GM21423 (cell line): ENCODE measurements at regions not wholly inside any gene's neighbourhood (a gene's known extent, or its start where the extent isn't known, plus 50 kb on each side); places are given as distances from the start of the nearest gene placed in this dataset.

ENCODE experiments used
- ATAC-seq: cut with Tn5 transposase; IDR thresholded peaks from one replicate; pipeline ENCODE4 v1.9.1; 2021; ENCODE audit warnings: mild to moderate bottlenecking, moderate library complexity; ENCODE audit not compliant: unreplicated experiment

DNA sequence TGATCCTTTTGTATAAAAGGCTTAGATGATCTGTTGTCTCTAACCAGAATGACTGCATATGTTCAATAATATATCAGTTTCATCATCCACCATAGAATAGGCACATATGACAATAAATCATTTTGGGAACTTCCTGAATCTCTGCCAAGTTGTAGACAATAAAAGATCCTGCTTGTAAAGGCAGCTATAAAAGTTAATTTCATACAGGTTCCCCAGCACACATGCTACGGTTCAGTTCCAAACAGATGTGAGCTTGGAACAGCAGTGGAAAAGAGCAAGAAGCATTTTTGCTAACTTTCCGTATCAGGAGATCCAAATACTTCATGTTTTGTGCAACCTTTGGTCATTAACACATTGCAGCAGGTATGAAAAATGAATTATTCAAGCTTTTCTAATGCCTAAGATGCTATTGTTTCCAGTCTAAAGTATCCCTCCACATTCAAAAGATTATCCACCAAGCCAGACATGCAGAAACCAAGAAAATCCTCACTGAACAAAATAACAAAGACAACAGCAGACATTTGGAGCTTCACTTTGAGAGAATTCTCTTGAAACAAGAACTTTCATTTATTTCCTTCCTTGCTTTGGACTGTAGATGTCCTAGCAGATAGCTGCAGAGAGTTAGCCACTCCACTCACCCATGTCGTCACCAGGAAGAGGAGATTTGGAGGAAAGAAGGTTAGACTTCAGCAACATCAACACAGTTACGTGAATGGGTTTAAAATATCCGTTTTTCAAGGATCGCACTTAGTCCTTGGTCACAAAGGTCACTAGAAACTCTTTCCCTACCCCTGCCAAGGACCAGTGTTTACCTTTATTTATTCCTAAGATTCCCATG is 453.5 kb upstream of the JARID2 start:
- no peak for ATAC-seq

DNA sequence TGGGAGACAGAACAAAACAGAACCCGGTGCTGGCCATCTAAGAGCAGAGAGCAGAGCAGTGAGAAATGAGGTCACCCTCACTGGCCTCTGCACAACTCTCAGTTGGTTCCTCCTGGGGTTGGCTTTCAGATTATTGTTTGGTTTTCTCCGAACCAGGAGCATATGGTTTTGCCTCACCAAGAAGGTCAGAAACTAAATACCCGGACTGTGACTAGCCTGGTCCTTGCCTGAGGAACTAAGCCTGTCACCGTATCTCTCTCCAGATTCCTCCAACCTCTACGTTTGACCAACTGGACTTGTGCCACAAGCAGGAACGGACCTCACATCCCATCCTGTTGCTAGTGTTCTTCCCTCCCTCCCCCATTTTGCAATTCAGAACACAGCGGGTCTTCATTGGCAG is 450.4 kb upstream of the JARID2 start:
- no peak for ATAC-seq

DNA sequence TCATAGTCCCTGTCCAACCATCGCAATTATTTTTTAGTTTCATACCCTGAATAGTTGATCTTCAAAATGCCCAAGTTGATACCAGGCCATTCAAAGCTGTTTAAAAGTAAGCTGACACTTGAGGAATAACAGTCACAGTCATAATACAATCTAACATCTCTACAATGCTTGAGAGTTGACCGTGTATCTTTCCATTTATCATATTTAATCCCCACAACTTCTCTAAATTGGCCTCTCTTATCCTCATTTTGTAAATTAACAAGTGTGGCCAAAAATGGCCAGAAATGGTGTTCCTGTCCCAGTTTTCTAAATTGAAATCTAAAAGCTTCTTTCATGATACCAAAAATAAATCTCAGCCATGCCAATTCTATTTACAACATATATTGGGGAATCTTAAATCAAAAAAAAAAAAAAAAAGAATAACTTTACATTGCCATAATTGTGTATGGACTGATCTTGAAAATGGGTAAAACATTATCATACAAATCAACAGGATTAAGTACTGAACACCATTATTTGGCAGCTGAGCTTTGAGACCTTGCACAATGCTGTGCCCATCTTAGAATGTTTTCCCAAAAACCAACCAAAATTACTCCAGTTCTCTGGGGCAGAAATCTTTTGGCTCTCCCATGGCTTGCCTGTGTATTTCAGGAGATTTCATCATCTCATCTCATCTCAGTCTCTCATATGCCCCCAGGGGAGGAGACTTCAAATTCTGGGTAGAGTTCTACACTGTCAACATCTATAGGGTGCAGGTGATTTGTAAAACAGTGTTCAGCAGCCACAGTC is 448.7 kb upstream of the JARID2 start:
- no peak for ATAC-seq

DNA sequence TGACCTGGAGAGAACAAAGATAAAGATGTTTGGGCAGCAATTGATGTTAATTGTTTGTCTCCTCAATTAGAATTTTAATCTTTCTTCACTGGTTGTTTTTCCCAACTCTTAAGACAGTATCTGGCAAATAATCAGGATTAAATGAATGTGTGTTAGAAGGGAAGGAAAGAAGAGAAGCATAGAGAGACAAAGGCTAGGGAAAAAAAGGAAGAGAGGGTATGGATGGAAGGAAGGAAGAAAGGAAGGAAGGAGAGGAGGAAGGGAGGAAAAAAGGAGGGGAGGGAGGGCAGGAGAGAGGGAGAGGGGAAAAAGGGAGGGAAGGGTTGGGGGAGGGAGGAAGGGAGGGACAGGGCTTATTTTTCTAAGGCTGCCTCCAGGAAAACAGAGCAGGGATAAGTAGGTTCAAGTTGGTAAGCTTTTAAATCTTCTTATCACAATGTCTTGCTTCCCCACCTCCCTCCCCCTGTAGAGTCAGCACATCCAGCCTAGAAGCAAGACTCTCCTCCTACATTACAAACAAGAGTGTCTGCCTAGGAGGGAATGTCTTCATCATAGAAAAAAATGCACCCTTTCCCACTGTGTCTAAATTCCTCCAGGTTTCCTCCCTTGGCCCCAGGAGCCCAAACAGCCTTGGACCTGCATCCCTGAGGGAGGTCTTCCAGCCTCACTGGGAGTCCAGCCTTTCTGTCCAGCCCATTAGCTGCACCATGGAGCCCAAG is 447.8 kb upstream of the JARID2 start:
- ATAC-seq, result no peak

DNA sequence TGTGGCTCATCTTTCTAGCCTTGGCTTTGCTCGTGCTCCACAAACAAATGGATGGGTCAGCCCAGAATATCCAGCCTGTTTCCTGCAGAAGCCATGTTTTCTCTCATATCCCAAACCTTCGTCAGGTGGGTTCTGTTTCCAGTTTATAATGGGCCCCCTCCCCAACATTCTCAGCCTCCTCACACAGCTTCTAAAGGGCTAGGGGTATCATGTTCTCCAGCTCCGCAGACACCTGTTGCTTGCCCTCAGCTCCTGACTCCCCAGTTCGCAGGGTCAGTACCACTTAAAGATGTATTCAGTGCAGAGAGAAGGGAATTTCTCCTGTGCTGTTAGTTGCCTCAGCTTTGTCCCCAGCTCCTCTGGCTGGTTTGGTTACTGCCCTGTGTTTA is 447.3 kb upstream of the JARID2 start:
- ATAC-seq, result no peak

DNA sequence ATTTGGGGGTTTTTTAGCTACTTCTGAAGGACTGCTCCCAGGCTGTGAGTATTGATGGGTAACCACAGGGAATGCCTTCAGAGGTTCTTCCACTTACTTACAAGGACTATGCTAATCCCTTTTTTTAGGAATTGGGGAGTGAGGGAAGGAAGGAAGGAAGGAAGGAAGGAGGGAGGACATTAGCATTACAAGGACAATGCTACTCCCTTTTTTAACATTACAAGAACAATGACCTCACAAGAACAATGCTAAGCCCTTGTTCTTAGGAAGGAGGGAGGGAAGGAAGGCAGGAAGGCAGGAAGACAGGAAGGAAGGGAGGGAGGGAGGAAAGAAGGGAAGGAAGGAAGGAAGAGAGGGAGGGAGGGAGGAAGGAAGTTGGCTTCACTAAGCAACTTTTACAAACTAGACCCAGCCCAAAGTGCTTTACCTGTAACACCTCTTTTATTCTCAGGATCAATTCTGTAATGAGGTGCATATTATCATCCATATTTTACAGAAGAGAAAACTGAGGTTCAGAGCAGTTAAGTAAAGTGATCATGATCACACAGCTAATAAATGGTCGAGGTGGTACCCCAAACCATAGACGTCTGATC is 446.8 kb upstream of the JARID2 start:
- ATAC-seq, result no peak

DNA sequence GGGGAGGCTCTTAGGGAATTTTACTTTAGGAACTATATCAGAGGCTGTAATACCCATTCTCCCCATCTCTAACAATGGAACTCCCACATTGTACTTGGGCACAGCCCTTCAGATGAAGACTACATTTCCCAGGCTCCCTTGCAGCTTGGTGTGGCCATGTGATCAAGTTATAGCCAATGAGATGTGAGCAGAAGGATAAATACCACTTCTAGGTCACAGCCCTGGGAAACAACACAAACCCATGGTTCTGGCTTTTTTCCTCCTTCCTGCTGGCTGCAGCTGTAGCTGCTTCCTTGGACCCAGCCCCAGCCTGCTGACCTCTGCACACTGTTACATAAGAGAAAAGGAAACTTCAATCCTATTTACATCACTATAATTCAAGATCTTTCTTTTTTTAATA is 445.9 kb upstream of the JARID2 start:
- ATAC-seq, result peak; percentile 51

DNA sequence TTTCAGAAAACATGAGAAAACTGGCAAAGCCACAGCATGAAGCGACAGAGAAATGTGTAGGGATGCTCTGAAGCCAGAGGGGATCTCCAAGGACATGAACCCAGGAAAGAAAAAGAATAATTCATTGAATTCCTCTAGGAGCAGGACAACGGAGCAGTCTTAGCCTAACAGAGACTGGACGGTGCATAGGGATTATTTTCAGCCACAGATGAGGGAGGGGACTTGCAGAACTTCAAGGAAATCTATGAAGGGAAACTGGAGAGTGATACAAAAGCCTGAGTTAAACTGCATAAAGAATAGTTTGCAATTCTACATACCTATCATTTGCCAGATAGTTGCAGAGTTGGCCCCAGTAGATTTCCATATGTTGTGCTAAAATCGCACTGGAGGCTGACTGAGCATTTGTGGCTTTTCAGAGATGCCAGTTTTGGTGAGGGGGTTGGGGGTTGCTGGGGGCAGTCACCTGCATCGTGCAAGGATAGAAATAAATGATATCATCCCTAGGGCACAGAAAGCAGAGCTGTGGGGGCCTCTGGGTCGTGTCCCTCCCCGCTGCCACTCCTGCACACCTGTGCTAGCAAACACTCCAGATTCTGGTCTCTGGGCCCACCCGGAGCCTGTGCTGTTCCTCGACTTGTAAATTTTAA is 443.2 kb upstream of the JARID2 start:
- no peak for ATAC-seq

DNA sequence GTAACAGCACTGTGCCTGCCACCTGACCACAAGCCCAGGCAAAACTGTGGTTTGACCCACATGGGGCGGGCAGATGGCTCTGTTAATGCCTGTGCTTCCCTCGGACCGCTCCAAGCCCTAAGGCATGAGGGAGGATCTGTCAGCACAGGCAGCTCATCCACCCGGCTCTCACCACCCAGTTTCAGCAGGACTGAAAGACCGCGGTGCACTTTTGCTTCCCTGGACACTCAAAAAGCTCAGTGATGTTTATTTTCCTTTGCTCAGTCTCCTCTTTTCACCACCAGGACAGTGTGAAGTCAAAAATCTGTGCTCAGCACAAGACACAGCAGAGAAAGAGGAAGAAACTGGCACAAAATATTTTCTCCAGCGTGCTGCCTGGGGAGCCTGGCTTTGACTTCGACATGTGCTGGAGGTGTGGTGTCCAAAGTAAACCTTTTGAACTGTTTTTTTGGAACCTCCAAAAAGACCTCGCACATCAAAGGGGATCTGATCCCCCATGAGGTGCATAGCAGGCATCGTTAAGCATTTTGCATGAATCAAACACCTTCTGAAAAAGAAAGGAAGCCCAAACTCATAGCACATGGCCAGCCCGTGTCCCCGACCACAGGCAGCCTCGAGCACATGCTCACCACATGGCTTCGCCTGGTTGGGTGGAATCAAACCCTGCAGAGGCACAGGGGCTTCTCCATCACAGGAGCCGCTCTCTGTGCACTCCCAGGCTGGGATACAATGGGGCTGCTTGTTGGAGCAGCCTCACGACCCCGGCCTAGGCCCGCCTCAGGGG is 441.7 kb upstream of the JARID2 start:
- ATAC-seq, result no peak

DNA sequence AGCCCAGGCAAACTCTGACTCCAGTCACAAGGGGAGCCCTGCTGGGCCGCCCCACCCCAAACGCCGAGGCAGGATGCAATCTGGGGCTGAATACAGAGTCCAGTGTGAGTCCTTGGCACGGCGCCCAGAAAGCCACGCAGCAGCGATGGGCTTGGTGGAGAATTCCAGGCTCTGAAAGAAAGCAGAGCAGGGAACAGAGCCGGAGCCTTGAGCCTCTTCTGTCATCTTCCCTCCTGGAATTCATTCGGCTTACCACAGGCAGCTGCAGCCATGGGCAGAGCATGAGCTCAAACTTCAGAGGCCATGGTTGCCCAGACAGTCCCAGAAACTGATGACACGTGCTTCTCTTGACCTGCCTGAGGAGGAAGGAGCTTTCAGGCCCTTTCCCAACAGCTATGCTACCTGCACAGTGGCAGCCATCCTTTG is 441.1 kb upstream of the JARID2 start:
- ATAC-seq, result no peak

DNA sequence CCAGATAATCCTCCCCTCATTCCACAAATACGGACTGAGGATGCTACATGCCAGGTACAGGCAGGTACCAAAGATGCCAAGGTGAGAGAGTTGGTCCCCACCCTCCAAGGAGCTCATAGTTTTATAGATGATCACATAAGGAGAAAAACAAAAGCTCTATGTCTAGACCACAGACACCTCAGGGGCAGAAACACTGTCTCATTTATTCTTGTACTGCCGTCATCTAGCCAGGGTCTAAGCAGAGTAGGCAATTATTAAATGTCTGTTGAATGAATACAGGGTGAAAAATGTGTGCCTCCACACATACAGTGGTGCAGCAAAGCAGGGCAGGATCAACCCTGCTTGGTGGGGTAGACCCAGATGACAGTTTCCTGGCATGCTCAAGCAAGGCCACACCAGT is 439.8 kb upstream of the JARID2 start:
- ATAC-seq, result no peak

DNA sequence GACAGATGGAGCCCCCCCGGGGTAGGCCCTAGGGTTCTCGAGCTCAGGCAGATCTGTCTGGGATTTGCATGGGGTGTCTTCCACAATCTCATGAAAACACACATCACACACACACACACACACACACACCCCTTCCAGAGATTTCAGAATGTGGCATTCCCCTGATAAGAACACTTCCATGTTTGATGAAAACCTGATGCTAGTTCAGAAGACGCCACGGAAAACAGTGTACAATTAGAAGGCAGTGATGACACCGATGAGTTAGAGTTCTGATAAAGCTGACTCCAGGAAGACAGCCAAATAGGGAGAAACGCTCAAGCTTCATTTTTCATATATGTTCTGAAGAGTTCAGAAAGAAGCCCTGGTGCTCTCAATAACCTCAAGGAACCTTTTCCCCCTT is 438.7 kb upstream of the JARID2 start:
- no peak for ATAC-seq

DNA sequence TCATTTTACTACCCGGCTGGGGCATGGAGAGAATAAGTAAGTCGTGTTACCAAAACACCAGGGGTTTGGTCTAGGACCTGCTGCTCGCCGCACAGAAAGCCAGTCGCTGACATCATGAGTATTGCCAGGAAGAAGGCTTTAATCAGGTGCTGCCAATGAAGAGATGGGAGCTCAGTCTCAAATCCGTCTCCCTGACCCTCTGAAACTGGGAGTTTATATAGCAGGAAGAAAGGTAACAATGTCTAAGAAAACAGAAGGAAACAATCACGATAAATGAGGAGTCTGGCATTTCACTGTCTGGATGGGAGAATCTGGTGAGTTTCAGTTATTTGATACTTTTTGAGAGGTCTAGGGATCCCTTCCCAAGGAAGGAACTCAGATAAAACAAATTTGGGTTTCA is 437.9 kb upstream of the JARID2 start:
- ATAC-seq, result no peak

DNA sequence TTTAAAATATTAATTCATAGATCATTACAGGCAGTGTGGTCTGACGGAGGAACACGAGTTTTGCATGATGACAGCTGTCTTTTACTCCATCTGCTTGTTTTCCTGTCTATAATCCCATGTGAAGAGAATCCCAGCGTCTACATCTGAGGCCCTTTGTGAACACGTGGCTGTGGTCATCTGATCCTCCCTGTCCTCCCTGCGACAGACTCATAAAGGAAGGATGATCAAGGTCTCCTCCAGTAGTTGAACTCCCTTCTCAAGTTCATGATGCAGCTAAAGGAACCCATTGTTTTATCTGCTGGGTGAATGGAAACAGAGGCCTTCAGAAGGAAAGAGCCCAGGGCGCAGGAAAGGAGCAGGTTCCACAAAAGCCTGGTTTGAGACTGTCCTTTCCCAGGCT is 435.8 kb upstream of the JARID2 start:
- no peak for ATAC-seq

DNA sequence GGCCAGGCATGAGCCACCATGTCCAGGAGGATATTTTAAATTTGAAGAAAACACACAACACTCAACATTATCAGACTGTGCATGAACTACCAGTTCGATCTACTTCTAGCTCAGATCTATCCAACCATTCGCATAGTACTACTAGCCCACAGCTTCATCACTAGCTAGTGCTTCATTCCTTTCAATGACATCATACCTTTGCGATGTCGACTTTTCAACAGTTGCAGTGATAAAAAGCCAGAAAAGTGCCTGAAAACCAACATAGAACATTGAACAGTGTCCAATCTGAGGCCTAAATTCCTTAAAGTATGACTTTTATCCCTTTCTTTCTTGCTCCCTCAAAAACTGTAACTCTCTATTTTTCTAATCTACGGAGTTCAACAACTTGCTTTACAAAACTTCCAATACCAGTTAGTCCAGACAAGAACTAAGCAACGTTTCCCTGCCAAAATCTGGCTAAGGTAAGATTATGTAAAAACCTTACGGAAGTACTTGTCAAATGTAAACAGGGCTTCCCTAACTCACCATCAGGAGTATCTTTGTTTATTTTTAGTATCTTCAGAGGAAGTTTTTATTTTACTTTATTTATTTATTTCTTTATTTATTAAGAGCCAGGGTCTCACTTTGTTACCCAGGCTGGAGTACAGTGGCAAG is 434.0 kb upstream of the JARID2 start:
- no peak for ATAC-seq

DNA sequence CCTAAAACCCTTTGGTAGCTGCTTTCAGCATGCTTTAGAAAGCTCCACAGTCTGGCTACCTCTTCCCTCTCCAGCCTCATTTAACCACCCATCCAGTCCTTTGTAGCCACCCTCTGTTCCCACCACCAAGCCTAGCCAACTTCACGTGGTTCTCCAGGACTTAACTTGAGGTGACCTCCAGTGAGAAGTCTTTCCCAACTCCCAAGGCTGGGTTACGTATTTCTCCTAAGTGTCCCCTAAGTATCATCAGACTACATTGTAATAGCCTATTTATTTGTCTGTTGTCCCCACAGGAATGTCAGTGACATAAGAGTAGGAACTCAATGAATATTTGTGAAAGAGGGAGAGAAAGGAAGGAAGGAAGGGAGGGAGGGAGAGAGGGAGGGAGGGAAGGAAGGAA is 431.9 kb upstream of the JARID2 start:
- no peak for ATAC-seq

DNA sequence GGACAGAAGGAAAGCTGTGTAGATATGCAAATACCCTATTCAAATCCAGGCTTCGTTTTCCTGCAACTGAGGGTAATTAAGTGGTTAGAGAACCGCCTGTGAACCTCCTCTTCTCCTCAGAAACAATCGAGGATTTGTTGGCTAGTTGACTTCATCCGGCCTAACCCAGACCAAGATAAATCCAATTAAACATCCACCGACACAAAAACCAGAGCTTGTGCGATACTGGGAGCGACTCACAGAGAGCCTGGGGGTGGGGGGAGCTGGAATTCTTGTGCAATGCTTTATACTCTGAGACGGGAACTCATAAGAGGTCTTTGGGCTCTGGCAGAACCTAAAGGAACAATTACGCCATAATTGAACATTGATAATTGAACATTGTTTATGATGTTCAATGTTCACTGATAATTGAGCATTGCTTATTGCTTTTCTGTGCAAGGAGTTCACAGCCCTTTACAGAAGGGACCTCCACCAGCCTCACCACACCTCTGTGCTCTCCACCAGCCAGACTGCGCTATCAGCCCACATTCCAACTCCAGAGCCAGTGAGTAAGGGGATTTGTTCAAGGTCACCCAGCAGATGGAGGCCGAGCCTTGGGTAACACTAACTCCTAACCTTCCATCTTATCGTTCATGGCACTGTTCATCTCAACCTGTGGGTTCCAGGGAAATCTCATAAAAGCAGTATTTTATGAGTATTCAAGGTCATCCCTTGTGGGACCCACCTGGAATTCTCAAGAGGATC is 429.6 kb upstream of the JARID2 start:
- ATAC-seq, result no peak

DNA sequence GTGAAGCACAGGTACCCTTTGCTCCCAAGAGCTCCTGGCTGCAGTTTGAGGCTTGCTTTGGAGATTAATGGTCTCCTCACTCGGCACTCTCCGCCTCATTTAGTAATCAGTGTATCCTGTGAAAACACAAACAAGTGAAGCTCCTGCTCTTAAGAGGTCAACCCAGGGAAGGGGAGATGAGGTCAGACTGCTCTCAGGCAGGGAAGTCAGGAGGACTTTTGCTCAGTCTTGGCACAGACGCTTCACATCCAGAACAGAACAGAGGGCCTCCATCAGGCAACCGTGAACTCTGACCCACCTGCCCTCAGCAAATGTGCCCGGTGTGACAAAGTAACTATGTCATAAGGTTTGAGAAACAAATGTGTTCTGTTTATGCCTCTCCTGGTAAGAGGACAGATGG is 428.8 kb upstream of the JARID2 start:
- no peak for ATAC-seq

DNA sequence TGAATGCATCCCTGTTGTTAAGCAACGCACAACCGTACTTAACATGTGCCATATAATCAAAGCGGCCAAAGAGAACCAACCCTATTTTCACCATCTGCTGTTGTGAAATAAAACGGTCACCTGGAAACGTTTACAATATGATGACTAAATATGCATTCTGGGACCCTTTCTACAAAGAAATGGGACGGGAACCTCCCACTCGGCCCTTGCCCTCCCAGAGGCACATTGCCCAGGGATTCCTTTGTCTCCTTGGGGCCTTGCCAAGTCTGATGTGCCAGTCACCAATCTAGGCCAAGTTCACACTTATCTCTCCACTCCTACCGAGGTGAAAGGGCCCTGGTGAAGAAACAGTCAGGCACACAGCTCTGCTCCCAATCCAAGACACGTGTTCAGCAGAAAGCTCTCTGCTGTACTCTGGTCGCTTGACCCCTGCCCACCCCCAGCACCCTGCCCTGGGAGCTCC is 427.4 kb upstream of the JARID2 start:
- no peak for ATAC-seq
